ENCODE measurements at regions not wholly inside any gene's neighbourhood (a gene's known extent, or its start where the extent isn't known, plus 50 kb on each side); places are given as distances from the start of the nearest gene placed in this dataset.
"Not testable (repeated sequence)": the region's sequence is repeated elsewhere in the genome, so short reads cannot be mapped to it uniquely, and the experiment has no call there.

DNA sequence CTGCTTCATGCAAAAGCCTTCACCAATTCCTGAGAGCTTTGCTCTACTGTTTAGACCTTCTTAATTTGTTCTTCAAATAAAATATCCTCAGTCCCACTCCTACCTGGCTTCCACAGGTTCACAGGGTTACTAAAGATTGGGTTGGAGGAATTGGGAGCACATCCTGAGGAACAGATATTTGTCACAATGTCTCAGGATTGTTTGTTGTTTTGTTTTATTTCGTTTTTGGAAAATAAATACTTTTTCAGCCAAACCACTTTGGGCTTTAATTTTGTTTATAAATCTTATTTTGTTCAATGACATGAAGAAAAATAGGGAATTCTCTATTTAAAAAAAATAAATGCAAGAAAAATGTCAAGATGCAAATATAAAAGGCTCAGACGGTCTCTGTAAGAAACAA lies 249.0 kb downstream of the MEF2C start:
- no peak for DNase-seq (ENCODE audit: low read depth, low spot score)
- H3K9ac ChIP-seq (ENCODE audit: low read length), result no peak overlapping the region
- TF ChIP-seq EZH2phosphoT487 (IDR thresholded peaks at IDR 0.05; ENCODE audit: borderline replicate concordance) (no peak), REST (IDR thresholded peaks at IDR 0.05; ENCODE audit: low read depth) (no peak), CBX3 (IDR thresholded peaks at IDR 0.05; ENCODE audit: low read depth) (no peak), ZFX (IDR thresholded peaks at IDR 0.05) (no peak), ELF1 (IDR thresholded peaks at IDR 0.05; ENCODE audit: borderline replicate concordance, low read depth) (no peak), EZH2 (IDR thresholded peaks at IDR 0.05) (no peak), POLR2AphosphoS5 (IDR thresholded peaks at IDR 0.05; ENCODE audit: low read depth, low read length) (no peak), MAX (IDR thresholded peaks at IDR 0.05) (no peak), SRF (IDR thresholded peaks at IDR 0.05; ENCODE audit: low read depth) (no peak)
- TF ChIP-seq, protein P1, sequence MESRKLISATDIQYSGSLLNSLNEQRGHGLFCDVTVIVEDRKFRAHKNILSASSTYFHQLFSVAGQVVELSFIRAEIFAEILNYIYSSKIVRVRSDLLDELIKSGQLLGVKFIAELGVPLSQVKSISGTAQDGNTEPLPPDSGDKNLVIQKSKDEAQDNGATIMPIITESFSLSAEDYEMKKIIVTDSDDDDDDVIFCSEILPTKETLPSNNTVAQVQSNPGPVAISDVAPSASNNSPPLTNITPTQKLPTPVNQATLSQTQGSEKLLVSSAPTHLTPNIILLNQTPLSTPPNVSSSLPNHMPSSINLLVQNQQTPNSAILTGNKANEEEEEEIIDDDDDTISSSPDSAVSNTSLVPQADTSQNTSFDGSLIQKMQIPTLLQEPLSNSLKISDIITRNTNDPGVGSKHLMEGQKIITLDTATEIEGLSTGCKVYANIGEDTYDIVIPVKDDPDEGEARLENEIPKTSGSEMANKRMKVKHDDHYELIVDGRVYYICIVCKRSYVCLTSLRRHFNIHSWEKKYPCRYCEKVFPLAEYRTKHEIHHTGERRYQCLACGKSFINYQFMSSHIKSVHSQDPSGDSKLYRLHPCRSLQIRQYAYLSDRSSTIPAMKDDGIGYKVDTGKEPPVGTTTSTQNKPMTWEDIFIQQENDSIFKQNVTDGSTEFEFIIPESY (IDR thresholded peaks at IDR 0.05; ENCODE audit: extremely low read depth, insufficient replicate concordance, low read length), result no peak
- RAD21 ChIA-PET (ENCODE audit: low non-redundant PET in 1 of 2, low total read pairs in 2 of 2, uncharacterized antibody in 2 of 2, unreplicated experiment in 2 of 2), result no interaction called here
- H3K4me3 ChIP-seq (replicated peaks in 1 of 2; ENCODE audit: low read depth in 1 of 2, low read length in 2 of 2), result no peak overlapping the region
- POLR2A ChIA-PET, result no interaction called here
- no peaks in the 10 kb centered on the region for H3K27me3 ChIP-seq (ENCODE audit: insufficient read depth, low read length)
- BruUV-seq (replicated peaks), result no TSS peak
- H3K9me3 ChIP-seq (ENCODE audit: control insufficient read depth in 1 of 2, insufficient read depth in 1 of 2, low read depth in 1 of 2, low read length in 2 of 2), result no peaks in the 10 kb centered on the region
- H3K79me2 ChIP-seq (ENCODE audit: insufficient read depth, low read length), result no peaks in the 10 kb centered on the region
- H3K36me3 ChIP-seq (ENCODE audit: control insufficient read depth in 1 of 2, insufficient read depth in 2 of 2, low read length in 2 of 2), result no peaks in the 10 kb centered on the region
- no peaks in the 10 kb centered on the region for H3K4me1 ChIP-seq (ENCODE audit: control insufficient read depth in 1 of 2, insufficient read depth in 2 of 2, low read length in 2 of 2)
- no peak overlapping the region for H3K4me2 ChIP-seq (ENCODE audit: low read length)
- H3K27ac ChIP-seq (ENCODE audit: low read depth, low read length), result no peak overlapping the region
- H4K20me1 ChIP-seq (ENCODE audit: insufficient read depth), result no peaks in the 10 kb centered on the region
- no peak overlapping the region for H2AFZ ChIP-seq (ENCODE audit: low read depth, low read length, poor library complexity, severe bottlenecking)
- H3K9me2 ChIP-seq (ENCODE audit: insufficient read depth), result no peaks in the 10 kb centered on the region
- CTCF ChIA-PET, result no interaction called here
- intact Hi-C loops (cut with micrococcal nuclease), result no loop called here
- ATAC-seq, result no peak

DNA sequence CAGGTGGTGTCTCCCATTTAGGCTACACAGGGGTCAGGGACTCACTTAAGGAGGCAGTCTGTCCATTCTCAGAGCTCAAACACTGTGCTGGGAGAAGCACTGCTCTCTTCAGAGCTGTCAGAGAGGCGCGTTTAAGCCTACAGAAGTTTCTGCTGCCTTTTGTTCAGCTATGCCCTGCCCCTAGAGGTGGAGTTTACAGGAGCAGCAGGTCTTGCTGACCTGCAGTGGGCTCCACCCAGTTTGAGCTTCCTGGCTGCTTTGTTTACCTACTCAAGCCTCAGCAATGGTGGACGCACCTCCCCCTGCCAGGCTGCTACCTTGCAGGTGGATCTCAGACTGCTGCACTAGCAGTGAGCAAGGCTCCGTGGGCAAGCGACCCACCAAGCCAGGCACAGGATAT lies 260.1 kb downstream of the MEF2C start:
- BruUV-seq (replicated peaks); H3K4me1 ChIP-seq (ENCODE audit: control insufficient read depth in 1 of 2, insufficient read depth in 2 of 2, low read length in 2 of 2); H3K27me3 ChIP-seq (ENCODE audit: insufficient read depth, low read length); H3K36me3 ChIP-seq (ENCODE audit: control insufficient read depth in 1 of 2, insufficient read depth in 2 of 2, low read length in 2 of 2); H3K9me3 ChIP-seq (ENCODE audit: control insufficient read depth in 1 of 2, insufficient read depth in 1 of 2, low read depth in 1 of 2, low read length in 2 of 2); POLR2A ChIA-PET; H2AFZ ChIP-seq (ENCODE audit: low read depth, low read length, poor library complexity, severe bottlenecking); ATAC-seq; H3K4me3 ChIP-seq (replicated peaks in 1 of 2; ENCODE audit: low read depth in 1 of 2, low read length in 2 of 2); CTCF ChIA-PET; H3K9me2 ChIP-seq (ENCODE audit: insufficient read depth); H3K79me2 ChIP-seq (ENCODE audit: insufficient read depth, low read length); H3K9ac ChIP-seq (ENCODE audit: low read length); H4K20me1 ChIP-seq (ENCODE audit: insufficient read depth); intact Hi-C loops (cut with micrococcal nuclease); H3K27ac ChIP-seq (ENCODE audit: low read depth, low read length); H3K4me2 ChIP-seq (ENCODE audit: low read length); RAD21 ChIA-PET (ENCODE audit: low non-redundant PET in 1 of 2, low total read pairs in 2 of 2, uncharacterized antibody in 2 of 2, unreplicated experiment in 2 of 2); DNase-seq (ENCODE audit: low read depth, low spot score): not testable (repeated sequence)

DNA sequence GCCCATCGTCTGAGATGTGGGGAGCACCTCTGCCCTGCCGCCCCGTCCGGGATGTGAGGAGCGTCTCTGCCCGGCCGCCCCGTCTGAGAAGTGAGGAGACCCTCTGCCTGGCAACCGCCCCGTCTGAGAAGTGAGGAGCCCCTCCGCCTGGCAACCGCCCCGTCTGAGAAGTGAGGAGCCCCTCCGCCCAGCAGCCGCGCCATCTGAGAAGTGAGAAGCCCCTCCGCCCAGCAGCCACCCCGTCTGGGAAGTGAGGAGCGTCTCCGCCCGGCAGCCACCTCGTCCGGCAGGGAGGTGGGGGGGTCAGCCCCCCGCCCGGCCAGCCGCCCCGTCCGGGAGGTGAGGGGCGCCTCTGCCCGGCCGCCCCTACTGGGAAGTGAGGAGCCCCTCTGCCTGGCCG lies 267.2 kb downstream of the MEF2C start:
- RAD21 ChIA-PET (ENCODE audit: low non-redundant PET in 1 of 2, low total read pairs in 2 of 2, uncharacterized antibody in 2 of 2, unreplicated experiment in 2 of 2); H3K4me2 ChIP-seq (ENCODE audit: low read length); H3K4me1 ChIP-seq (ENCODE audit: control insufficient read depth in 1 of 2, insufficient read depth in 2 of 2, low read length in 2 of 2); H3K27ac ChIP-seq (ENCODE audit: low read depth, low read length); H4K20me1 ChIP-seq (ENCODE audit: insufficient read depth); H3K27me3 ChIP-seq (ENCODE audit: insufficient read depth, low read length); DNase-seq (ENCODE audit: low read depth, low spot score); intact Hi-C loops (cut with micrococcal nuclease); H3K79me2 ChIP-seq (ENCODE audit: insufficient read depth, low read length); H3K4me3 ChIP-seq (replicated peaks in 1 of 2; ENCODE audit: low read depth in 1 of 2, low read length in 2 of 2); POLR2A ChIA-PET; ATAC-seq; H3K36me3 ChIP-seq (ENCODE audit: control insufficient read depth in 1 of 2, insufficient read depth in 2 of 2, low read length in 2 of 2); H3K9me3 ChIP-seq (ENCODE audit: control insufficient read depth in 1 of 2, insufficient read depth in 1 of 2, low read depth in 1 of 2, low read length in 2 of 2); H3K9ac ChIP-seq (ENCODE audit: low read length); BruUV-seq (replicated peaks); H3K9me2 ChIP-seq (ENCODE audit: insufficient read depth); CTCF ChIA-PET; H2AFZ ChIP-seq (ENCODE audit: low read depth, low read length, poor library complexity, severe bottlenecking): not testable (repeated sequence)
